ENCODE measurements at regions not wholly inside any gene's neighbourhood (a gene's known extent, or its start where the extent isn't known, plus 50 kb on each side); places are given as distances from the start of the nearest gene placed in this dataset.

- H3K27me3 ChIP-seq: no peaks in the 10 kb centered on the region
- TF ChIP-seq CTCF (IDR thresholded peaks at IDR 0.05): no peak
- no peak for TF ChIP-seq POLR2A (IDR thresholded peaks at IDR 0.05)
- no peaks in the 10 kb centered on the region for H3K4me1 ChIP-seq
- no peak for DNase-seq
- no peak overlapping the region for H3K27ac ChIP-seq
- H3K9me3 ChIP-seq: no peaks in the 10 kb centered on the region
- intact Hi-C loops (cut with DNase I; ENCODE audit: low total_unique reads): no loop called here
- H3K36me3 ChIP-seq: no peaks in the 10 kb centered on the region
- no peak overlapping the region for H3K4me3 ChIP-seq
Measured at GRCh38 chr2:49832555-49832954, 678.2 kb upstream of the FSHR start.

DNA sequence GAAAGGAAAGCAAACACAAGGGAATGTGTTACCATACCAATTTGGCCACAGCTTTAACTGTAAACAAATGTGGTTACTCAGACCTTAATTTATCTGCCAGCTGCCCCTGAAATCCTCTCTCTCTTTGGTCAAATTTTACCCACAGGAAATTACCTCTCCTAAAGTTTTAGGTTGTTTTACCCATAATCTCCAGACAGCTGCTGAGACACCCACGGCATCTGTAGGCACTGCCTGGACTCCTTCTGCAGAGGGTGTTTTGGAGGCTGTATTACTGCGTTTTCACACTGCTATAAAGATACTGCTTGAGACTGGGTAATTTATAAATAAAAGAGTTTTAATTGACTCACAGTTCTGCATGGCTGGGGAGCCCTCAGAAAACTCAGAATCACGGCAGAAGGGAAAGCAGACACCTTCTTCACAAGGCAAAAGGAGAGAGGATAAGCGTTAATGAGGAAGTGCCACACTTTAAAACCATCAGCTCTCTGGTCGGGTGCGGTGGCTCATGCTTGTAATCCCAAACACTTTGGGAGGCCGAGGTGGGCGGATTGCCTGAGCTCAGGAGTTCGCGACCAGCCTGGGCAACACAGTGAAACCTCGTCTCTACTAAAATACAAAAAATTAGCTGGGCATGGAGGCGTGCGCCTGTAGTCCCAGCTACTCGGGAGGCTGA lies 677.5 kb upstream of the FSHR start:
- no peak overlapping the region for H3K4me3 ChIP-seq
- DNase-seq: no peak
- H3K27me3 ChIP-seq: no peaks in the 10 kb centered on the region
- intact Hi-C loops (cut with DNase I; ENCODE audit: low total_unique reads): no loop called here
- H3K27ac ChIP-seq: no peak overlapping the region
- H3K4me1 ChIP-seq: no peaks in the 10 kb centered on the region
- TF ChIP-seq POLR2A (IDR thresholded peaks at IDR 0.05) (no peak), CTCF (IDR thresholded peaks at IDR 0.05) (no peak)
- H3K9me3 ChIP-seq: no peaks in the 10 kb centered on the region
- no peaks in the 10 kb centered on the region for H3K36me3 ChIP-seq

GRCh38 chr2:49830846-49831245 lies 676.5 kb upstream of the FSHR start:
- no peaks in the 10 kb centered on the region for H3K27me3 ChIP-seq
- H3K27ac ChIP-seq: no peak overlapping the region
- no peaks in the 10 kb centered on the region for H3K4me1 ChIP-seq
- TF ChIP-seq POLR2A (IDR thresholded peaks at IDR 0.05) (no peak), CTCF (IDR thresholded peaks at IDR 0.05) (no peak)
- no peak for DNase-seq
- intact Hi-C loops (cut with DNase I; ENCODE audit: low total_unique reads): no loop called here
- no peaks in the 10 kb centered on the region for H3K36me3 ChIP-seq
- no peaks in the 10 kb centered on the region for H3K9me3 ChIP-seq
- no peak overlapping the region for H3K4me3 ChIP-seq

DNA sequence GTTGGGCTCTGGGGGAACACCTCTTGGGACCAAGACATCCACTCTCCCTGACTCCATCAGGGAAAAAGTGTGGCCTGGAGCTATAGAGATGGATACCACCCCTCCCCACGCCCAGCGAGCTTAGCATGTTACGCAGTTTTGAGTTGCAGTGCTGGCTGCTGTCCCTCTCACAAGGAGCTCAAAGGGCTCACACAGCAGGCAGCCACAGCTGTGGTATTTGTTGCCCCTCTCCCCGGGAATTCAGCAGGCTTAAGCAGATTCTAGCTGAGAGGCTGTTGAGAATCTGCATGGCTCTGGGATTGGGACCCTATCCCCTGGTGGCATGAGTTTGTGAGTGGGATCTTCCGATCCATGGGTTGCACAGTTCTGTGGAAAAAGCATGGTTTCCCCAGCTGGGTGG lies 673.1 kb upstream of the FSHR start:
- Histone ChIP-seq H3K27me3 (no peaks in the 10 kb centered on the region), H3K27ac (no peak overlapping the region), H3K4me3 (no peak overlapping the region), H3K4me1 (no peaks in the 10 kb centered on the region), H3K9me3 (no peaks in the 10 kb centered on the region), H3K36me3 (no peaks in the 10 kb centered on the region)
- DNase-seq: no peak
- intact Hi-C loops (cut with DNase I; ENCODE audit: low total_unique reads): no loop called here
- TF ChIP-seq POLR2A (IDR thresholded peaks at IDR 0.05) (no peak), CTCF (IDR thresholded peaks at IDR 0.05) (no peak)

GRCh38 chr2:49813208-49813607 lies 658.9 kb upstream of the FSHR start:
- Histone ChIP-seq H3K27ac (no peak overlapping the region), H3K4me1 (no peaks in the 10 kb centered on the region), H3K36me3 (no peaks in the 10 kb centered on the region), H3K4me3 (no peak overlapping the region), H3K9me3 (no peaks in the 10 kb centered on the region), H3K27me3 (no peaks in the 10 kb centered on the region)
- no peak for TF ChIP-seq POLR2A (IDR thresholded peaks at IDR 0.05)
- no peak for TF ChIP-seq CTCF (IDR thresholded peaks at IDR 0.05)
- DNase-seq: no peak
- intact Hi-C loops (cut with DNase I; ENCODE audit: low total_unique reads): no loop called here

Measured in uterus (tissue), 3 donors.